ENCODE measurements at regions not wholly inside any gene's neighbourhood (a gene's known extent, or its start where the extent isn't known, plus 50 kb on each side); places are given as distances from the start of the nearest gene placed in this dataset.

DNA sequence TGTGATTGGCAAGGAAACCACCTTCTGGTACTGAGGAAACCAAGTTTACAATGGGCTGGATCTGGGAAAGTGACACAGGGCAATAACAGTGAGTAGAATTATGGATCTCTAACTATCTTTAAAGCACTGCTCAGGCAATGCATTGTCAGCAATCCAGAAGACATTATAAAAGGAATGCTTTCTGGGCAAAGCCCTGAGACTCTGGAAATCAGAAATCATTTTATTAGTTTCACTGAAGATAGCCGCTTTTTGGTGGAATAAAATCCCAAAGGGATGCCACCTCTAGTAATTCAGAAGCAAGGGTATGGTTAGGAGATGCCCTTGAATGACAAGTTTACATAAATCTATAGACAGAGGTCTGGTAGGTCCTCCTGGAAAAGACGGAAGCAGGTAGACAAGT is 211.1 kb downstream of the DMRT2 start:
- TF ChIP-seq, protein P1, sequence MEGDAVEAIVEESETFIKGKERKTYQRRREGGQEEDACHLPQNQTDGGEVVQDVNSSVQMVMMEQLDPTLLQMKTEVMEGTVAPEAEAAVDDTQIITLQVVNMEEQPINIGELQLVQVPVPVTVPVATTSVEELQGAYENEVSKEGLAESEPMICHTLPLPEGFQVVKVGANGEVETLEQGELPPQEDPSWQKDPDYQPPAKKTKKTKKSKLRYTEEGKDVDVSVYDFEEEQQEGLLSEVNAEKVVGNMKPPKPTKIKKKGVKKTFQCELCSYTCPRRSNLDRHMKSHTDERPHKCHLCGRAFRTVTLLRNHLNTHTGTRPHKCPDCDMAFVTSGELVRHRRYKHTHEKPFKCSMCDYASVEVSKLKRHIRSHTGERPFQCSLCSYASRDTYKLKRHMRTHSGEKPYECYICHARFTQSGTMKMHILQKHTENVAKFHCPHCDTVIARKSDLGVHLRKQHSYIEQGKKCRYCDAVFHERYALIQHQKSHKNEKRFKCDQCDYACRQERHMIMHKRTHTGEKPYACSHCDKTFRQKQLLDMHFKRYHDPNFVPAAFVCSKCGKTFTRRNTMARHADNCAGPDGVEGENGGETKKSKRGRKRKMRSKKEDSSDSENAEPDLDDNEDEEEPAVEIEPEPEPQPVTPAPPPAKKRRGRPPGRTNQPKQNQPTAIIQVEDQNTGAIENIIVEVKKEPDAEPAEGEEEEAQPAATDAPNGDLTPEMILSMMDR (IDR thresholded peaks at IDR 0.05; ENCODE audit: low read depth, low read length) = no peak
- H3K9me3 ChIP-seq (ENCODE audit: low read depth) = no peaks in the 10 kb centered on the region
- DNase-seq (ENCODE audit: low read depth in 1 of 2, low spot score in 1 of 2) = no peak
- H3K4me1 ChIP-seq (ENCODE audit: low read depth) = no peaks in the 10 kb centered on the region
- no peak overlapping the region for H3K4me3 ChIP-seq
- H3K36me3 ChIP-seq = no peaks in the 10 kb centered on the region
- no peak overlapping the region for H3K27ac ChIP-seq
- H3K27me3 ChIP-seq = no peaks in the 10 kb centered on the region

DNA sequence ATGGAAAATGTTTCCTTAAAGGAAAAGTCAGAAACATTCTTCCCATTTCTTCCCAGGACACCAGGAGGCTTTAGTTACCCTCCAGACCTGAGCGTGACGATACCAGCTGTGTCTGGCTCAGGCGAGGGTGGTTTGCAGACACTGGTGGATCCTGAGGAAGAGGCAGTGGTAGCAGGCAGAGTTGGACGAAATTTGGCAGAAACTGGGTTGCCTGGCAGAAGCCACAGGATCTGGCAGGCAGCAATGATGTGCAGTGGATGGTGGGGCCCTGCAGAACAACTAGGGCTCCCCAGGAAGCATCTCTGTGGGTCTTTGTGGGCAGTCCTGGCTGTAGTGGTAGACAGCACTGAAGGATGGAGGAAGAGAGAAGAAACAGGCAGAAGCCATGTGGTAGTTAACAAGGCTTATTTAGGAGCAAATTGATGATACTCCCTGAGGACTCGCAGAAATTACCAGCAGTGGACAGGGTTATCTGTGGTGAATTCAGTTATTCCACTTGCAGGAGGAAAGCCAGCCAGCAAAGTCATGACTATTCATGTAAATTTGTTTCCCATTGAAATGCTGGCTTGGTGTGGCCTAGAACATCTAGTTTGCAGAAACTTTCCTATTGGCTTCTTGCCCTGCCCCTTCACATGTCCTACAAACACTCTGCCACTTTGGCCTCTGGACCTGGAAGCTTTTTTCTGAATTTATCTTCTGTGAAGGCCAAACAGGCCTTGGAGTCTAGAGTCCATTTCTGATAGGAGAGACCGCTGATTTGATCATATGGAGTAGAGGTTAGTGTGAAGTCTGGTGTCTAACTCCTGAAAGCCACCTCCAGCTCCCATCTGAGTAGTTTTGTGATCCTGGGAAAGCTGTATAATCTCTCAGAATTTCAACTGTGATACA is 212.0 kb downstream of the DMRT2 start:
- TF ChIP-seq, protein P1 (IDR thresholded peaks at IDR 0.05; ENCODE audit: low read depth, low read length) = no peak
- H3K4me1 ChIP-seq (ENCODE audit: low read depth) = no peaks in the 10 kb centered on the region
- no peaks in the 10 kb centered on the region for H3K36me3 ChIP-seq
- DNase-seq (ENCODE audit: low read depth in 1 of 2, low spot score in 1 of 2) = no peak
- no peak overlapping the region for H3K27ac ChIP-seq
- H3K9me3 ChIP-seq (ENCODE audit: low read depth) = no peaks in the 10 kb centered on the region
- no peaks in the 10 kb centered on the region for H3K27me3 ChIP-seq
- no peak overlapping the region for H3K4me3 ChIP-seq

DNA sequence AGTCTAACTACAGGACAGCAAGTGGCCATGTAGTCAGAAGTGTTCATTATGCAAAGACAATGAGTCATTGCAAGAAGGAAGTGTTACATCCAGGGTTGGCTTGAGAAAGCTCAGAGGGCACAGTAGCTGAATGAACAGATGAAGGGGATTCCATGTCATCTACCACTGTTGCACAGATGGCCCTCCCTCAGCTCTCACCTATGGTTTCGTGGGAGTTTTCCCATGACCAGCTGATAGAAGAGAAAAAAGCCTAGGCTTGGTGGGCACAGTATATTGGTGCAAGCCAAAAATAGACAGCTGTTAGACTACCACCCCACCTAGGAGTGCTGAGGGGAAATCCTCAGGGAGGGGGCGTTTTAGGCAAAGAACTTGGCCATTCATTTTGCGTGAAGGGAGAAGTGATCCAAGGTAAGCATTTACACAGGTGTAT is 217.0 kb downstream of the DMRT2 start:
- no peak overlapping the region for H3K4me3 ChIP-seq
- H3K4me1 ChIP-seq (ENCODE audit: low read depth) = no peaks in the 10 kb centered on the region
- no peaks in the 10 kb centered on the region for H3K27me3 ChIP-seq
- H3K9me3 ChIP-seq (ENCODE audit: low read depth) = no peaks in the 10 kb centered on the region
- no peak for DNase-seq (ENCODE audit: low read depth in 1 of 2, low spot score in 1 of 2)
- TF ChIP-seq, protein P1 (IDR thresholded peaks at IDR 0.05; ENCODE audit: low read depth, low read length) = no peak
- no peak overlapping the region for H3K27ac ChIP-seq
- H3K36me3 ChIP-seq = no peaks in the 10 kb centered on the region

DNA sequence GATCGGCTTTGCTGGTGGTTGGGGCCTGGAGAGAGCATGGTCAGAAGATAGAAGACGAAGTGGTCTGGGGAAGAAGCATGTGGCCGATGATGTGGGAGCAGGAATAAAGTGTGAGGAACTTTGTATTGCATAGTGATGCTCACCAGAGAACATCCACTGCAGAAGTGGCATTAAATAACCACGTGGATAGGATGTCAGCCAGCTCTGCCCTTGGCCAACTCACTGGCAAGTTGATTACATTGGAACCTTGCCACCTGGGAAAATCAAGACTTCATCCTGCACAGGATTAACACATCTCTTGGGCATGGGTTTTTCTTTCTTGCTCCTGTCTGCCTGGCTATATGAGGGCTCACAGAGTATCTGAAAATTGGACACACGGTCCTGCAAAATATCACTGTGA is 217.4 kb downstream of the DMRT2 start:
- TF ChIP-seq, protein P1 (IDR thresholded peaks at IDR 0.05; ENCODE audit: low read depth, low read length) = no peak
- Histone ChIP-seq H3K36me3 (no peaks in the 10 kb centered on the region), H3K27me3 (no peaks in the 10 kb centered on the region), H3K9me3 (ENCODE audit: low read depth) (no peaks in the 10 kb centered on the region), H3K27ac (no peak overlapping the region), H3K4me1 (ENCODE audit: low read depth) (no peaks in the 10 kb centered on the region), H3K4me3 (no peak overlapping the region)
- DNase-seq (ENCODE audit: low read depth in 1 of 2, low spot score in 1 of 2) = no peak

DNA sequence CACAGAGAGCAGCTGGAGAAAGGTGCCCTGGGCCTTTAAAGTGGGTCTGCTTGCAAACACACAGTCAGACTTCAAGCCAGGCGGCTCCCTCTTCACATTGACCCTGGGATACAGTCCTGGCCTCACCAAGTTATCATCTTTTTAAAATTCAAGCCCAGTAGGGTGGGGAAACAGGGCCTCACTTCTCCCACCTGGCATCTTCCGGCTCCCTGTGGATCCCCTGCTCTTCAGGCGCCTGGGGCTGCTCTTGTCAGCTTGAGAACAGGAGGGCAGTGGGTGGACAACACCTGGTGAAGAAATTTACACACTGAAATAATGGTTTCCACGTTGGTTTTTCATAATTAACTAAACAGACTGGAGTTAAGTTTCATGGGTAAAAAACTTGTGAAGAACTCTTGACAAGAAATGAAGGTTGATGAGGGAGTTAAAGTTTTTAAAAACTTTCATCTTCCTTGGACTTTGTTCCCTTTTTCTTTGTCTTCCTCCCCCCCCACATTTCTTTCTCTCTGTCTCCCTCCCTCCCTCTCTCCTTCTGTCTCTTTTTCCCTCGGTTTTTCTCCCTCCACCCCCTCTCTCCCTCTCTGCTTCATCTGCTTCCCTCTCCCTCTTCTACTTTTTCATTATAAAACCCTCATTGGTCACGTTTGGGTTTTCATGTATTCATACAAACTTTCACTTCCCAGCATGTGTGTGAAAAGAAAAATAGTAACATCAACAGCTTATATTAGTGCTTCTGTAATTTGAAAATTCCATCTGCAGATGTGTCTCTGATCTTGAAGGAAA is 219.6 kb downstream of the DMRT2 start:
- Histone ChIP-seq H3K27ac (no peak overlapping the region), H3K4me3 (no peak overlapping the region), H3K27me3 (no peaks in the 10 kb centered on the region), H3K36me3 (no peaks in the 10 kb centered on the region), H3K9me3 (ENCODE audit: low read depth) (no peaks in the 10 kb centered on the region), H3K4me1 (ENCODE audit: low read depth) (no peaks in the 10 kb centered on the region)
- TF ChIP-seq, protein P1 (IDR thresholded peaks at IDR 0.05; ENCODE audit: low read depth, low read length) = no peak
- DNase-seq (ENCODE audit: low read depth in 1 of 2, low spot score in 1 of 2) = no peak
